ENCODE measurements at regions not wholly inside any gene's neighbourhood (a gene's known extent, or its start where the extent isn't known, plus 50 kb on each side); places are given as distances from the start of the nearest gene placed in this dataset.

- in situ Hi-C loops (cut with HindIII; ENCODE audit: low sequenced_read_pairs): no loop called here
Observed at GRCh38 chr10:8513155-8514147, 459.0 kb downstream of the GATA3 start.

GRCh38 chr10:8520382-8520781 is 465.9 kb downstream of the GATA3 start:
- in situ Hi-C loops (cut with HindIII; ENCODE audit: low sequenced_read_pairs): no loop called here

GRCh38 chr10:8527773-8528172 is 473.3 kb downstream of the GATA3 start:
- in situ Hi-C loops (cut with HindIII; ENCODE audit: low sequenced_read_pairs): no loop called here

GRCh38 chr10:8531116-8531515 is 476.6 kb downstream of the GATA3 start:
- in situ Hi-C loops (cut with HindIII; ENCODE audit: low sequenced_read_pairs): no loop called here

GRCh38 chr10:8532647-8533046 is 478.2 kb downstream of the GATA3 start:
- in situ Hi-C loops (cut with HindIII; ENCODE audit: low sequenced_read_pairs): no loop called here

- in situ Hi-C loops (cut with HindIII; ENCODE audit: low sequenced_read_pairs): no loop called here
Observed at GRCh38 chr10:8533462-8533861, 479.0 kb downstream of the GATA3 start.

- in situ Hi-C loops (cut with HindIII; ENCODE audit: low sequenced_read_pairs): no loop called here
Observed at GRCh38 chr10:8534096-8534495, 479.6 kb downstream of the GATA3 start.

- in situ Hi-C loops (cut with HindIII; ENCODE audit: low sequenced_read_pairs): no loop called here
Observed at GRCh38 chr10:8534891-8535290, 480.4 kb downstream of the GATA3 start.

- in situ Hi-C loops (cut with HindIII; ENCODE audit: low sequenced_read_pairs): no loop called here
Observed at GRCh38 chr10:8539056-8539455, 484.6 kb downstream of the GATA3 start.

GRCh38 chr10:8543361-8544056 is 489.0 kb downstream of the GATA3 start:
- in situ Hi-C loops (cut with HindIII; ENCODE audit: low sequenced_read_pairs): no loop called here

- in situ Hi-C loops (cut with HindIII; ENCODE audit: low sequenced_read_pairs): no loop called here
Observed at GRCh38 chr10:8544057-8544380, 489.5 kb downstream of the GATA3 start.

- in situ Hi-C loops (cut with HindIII; ENCODE audit: low sequenced_read_pairs): no loop called here
Observed at GRCh38 chr10:8544500-8544899, 490.0 kb downstream of the GATA3 start.

- in situ Hi-C loops (cut with HindIII; ENCODE audit: low sequenced_read_pairs): no loop called here
Observed at GRCh38 chr10:8554574-8554973, 500.1 kb downstream of the GATA3 start.

- in situ Hi-C loops (cut with HindIII; ENCODE audit: low sequenced_read_pairs): no loop called here
Observed at GRCh38 chr10:8556321-8556720, 501.8 kb downstream of the GATA3 start.

- in situ Hi-C loops (cut with HindIII; ENCODE audit: low sequenced_read_pairs): no loop called here
Observed at GRCh38 chr10:8563478-8563877, 509.0 kb downstream of the GATA3 start.

GRCh38 chr10:8566737-8567136 is 512.2 kb downstream of the GATA3 start:
- in situ Hi-C loops (cut with HindIII; ENCODE audit: low sequenced_read_pairs): no loop called here

- in situ Hi-C loops (cut with HindIII; ENCODE audit: low sequenced_read_pairs): no loop called here
Observed at GRCh38 chr10:8568401-8568800, 513.9 kb downstream of the GATA3 start.

GRCh38 chr10:8575620-8576019 is 521.1 kb downstream of the GATA3 start:
- in situ Hi-C loops (cut with HindIII; ENCODE audit: low sequenced_read_pairs): no loop called here

GRCh38 chr10:8576281-8576680 is 521.8 kb downstream of the GATA3 start:
- in situ Hi-C loops (cut with HindIII; ENCODE audit: low sequenced_read_pairs): no loop called here

- in situ Hi-C loops (cut with HindIII; ENCODE audit: low sequenced_read_pairs): no loop called here
Observed at GRCh38 chr10:8576911-8577310, 522.4 kb downstream of the GATA3 start.

GRCh38 chr10:8577686-8578085 is 523.2 kb downstream of the GATA3 start:
- in situ Hi-C loops (cut with HindIII; ENCODE audit: low sequenced_read_pairs): no loop called here
